Type B pancreatic cell (in vitro differentiated cells): ENCODE measurements at regions not wholly inside any gene's neighbourhood (a gene's known extent, or its start where the extent isn't known, plus 50 kb on each side); places are given as distances from the start of the nearest gene placed in this dataset.

Experiments used
- DNase-seq: peaks from one replicate; pipeline ENCODE4 v3.0.0; 2021; ENCODE audit warnings: mixed read lengths; ENCODE audit not compliant: unreplicated experiment; ENCODE audit errors: extremely low spot score
- H3K27ac Mint-ChIP-seq: 2 replicates; pipeline ENCODE4 v1.8.0; 2021; ENCODE audit warnings: mild to moderate bottlenecking, mixed read lengths
- H3K27me3 Mint-ChIP-seq: 2 replicates; pipeline ENCODE4 v1.8.0; 2021; ENCODE audit warnings: mixed read lengths
- H3K36me3 Mint-ChIP-seq: 2 replicates; pipeline ENCODE4 v1.8.0; 2021; ENCODE audit warnings: mixed read lengths
- H3K4me1 Mint-ChIP-seq: one replicate; pipeline ENCODE4 v1.8.0; 2021; ENCODE audit warnings: mixed read lengths; ENCODE audit not compliant: unreplicated experiment
- H3K4me3 Mint-ChIP-seq: 2 replicates; pipeline ENCODE4 v1.8.0; 2021; ENCODE audit warnings: mild to moderate bottlenecking, mixed read lengths
- H3K9me3 Mint-ChIP-seq: 2 replicates; pipeline ENCODE4 v1.8.0; 2021; ENCODE audit warnings: mixed read lengths
- CTCF ChIP-seq: fragments of 200-600 bp; sonication (generic); conservative IDR thresholded peaks from 2 replicates; pipeline ENCODE4 v1.5.0; 2021; ENCODE audit warnings: antibody characterized with exemption, mild to moderate bottlenecking

DNA sequence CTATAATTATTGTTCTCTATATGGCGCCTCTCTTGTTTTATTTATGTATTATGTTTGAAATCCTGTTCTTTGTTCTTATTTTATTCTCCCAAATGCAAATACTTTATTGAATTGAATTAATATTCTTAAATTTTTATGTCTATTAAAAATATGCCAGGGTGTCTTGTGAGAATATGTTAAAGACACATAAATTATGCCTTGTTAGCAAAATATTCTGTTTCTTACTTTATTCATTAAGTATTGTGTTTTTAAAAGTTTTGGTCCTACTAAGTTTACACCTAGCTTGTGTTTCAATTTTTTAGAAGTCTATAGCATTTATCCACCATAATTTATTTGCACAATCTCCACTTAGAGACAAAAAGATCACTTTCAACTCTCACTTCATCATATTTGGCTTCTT is 741.5 kb upstream of the SLC39A10 start:
- Mint-ChIP-seq H3K4me1 (no peaks in the 10 kb centered on the region), H3K27me3 (no peaks in the 10 kb centered on the region), H3K9me3 (peaks cover 4% of the 10 kb centered on the region), H3K27ac (no peak overlapping the region), H3K36me3 (no peaks in the 10 kb centered on the region), H3K4me3 (no peak overlapping the region)
- no peak for DNase-seq
- no peak for TF ChIP-seq CTCF

GRCh38 chr2:194907569-194907968 is 749.5 kb upstream of the SLC39A10 start:
- Mint-ChIP-seq H3K9me3 (no peaks in the 10 kb centered on the region), H3K36me3 (no peaks in the 10 kb centered on the region), H3K4me1 (no peaks in the 10 kb centered on the region), H3K4me3 (no peak overlapping the region), H3K27ac (no peak overlapping the region), H3K27me3 (peaks cover 3% of the 10 kb centered on the region)
- no peak for DNase-seq
- TF ChIP-seq CTCF, result no peak

DNA sequence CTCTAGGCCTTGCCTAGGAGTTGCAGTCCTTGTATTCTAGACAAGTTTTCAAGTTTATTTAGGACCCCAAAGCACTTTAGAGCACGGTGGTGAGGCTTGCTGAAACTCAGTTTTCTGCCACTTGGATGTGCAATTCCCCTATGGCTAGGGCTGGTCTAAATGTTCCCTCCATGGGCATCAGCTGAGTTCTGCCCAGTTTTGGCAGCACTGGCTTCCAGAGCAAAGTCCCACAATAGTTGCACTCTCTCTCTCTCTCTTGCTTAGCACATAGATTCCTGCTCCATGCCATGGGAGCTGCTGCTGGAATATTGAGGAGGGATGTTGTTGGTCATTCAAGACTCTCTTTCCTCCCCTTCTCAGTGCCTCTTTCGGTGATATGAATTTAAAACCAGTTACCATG is 760.2 kb upstream of the SLC39A10 start:
- TF ChIP-seq CTCF, result no peak
- no peak overlapping the region for H3K4me3 Mint-ChIP-seq
- no peak overlapping the region for H3K27ac Mint-ChIP-seq
- H3K4me1 Mint-ChIP-seq, result no peaks in the 10 kb centered on the region
- DNase-seq, result no peak
- H3K36me3 Mint-ChIP-seq, result no peaks in the 10 kb centered on the region
- no peaks in the 10 kb centered on the region for H3K9me3 Mint-ChIP-seq
- no peaks in the 10 kb centered on the region for H3K27me3 Mint-ChIP-seq

GRCh38 chr2:194883711-194884110 is 773.3 kb upstream of the SLC39A10 start:
- H3K4me3 Mint-ChIP-seq, result no peak overlapping the region
- no peaks in the 10 kb centered on the region for H3K27me3 Mint-ChIP-seq

DNA sequence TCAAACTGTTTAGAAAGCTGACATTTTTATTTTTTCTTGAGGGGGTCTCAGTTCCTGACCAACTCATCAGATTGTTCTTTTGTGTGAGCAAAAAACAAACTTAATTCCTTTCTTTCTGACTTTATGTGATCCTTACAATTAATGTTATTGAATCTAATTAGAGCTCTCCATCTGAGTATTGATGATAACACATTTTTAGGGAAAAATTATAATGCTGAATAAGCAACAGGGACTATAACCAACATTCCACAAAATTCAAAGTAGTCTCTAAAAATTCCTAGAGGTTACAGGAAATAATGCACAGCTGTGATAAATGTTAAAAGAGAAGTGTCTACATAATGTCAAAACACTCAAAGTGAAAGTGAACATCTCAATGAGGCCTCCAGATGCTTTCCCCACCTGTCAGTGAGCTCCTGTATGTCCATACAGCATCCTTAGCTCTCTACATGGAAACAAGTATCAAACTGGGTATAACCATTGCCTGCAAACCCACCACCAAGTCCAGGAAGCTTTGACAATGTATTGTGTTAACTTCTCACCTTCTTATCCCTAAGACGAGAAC is 786.0 kb upstream of the SLC39A10 start:
- TF ChIP-seq CTCF, result no peak

More at GRCh38 chr2:194883711-194884110, 773.3 kb upstream of the SLC39A10 start:
- no peak for DNase-seq
- Mint-ChIP-seq H3K36me3 (no peaks in the 10 kb centered on the region), H3K27ac (no peak overlapping the region), H3K9me3 (no peaks in the 10 kb centered on the region), H3K4me1 (no peaks in the 10 kb centered on the region)
- TF ChIP-seq CTCF, result no peak

DNA sequence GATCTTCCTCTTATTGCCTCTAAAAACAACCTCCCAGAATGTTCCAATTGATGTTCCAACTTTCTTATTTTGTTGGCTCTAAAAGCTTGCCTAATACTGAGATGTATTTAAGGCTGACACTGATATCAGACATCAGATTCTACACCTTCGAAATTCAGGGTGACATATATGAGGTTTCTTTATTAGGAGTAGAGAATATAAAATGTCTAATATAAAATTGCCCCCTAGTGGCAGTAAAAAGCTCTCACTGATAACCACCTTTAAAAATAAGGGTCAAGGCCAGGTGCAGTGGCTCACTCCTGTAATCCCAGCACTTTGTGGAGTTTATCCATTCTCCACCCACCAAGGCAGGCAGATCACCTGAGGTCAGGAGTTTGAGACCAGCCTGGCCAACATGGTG is 789.7 kb upstream of the SLC39A10 start:
- H3K27me3 Mint-ChIP-seq, result no peaks in the 10 kb centered on the region
- no peaks in the 10 kb centered on the region for H3K36me3 Mint-ChIP-seq
- no peak overlapping the region for H3K4me3 Mint-ChIP-seq
- peak; percentile 75 for TF ChIP-seq CTCF
- H3K4me1 Mint-ChIP-seq, result no peaks in the 10 kb centered on the region
- no peak overlapping the region for H3K27ac Mint-ChIP-seq
- DNase-seq, result no peak
- no peaks in the 10 kb centered on the region for H3K9me3 Mint-ChIP-seq

More for the DNA sequence above, 786.0 kb upstream of the SLC39A10 start:
- H3K27me3 Mint-ChIP-seq, result no peaks in the 10 kb centered on the region
- no peaks in the 10 kb centered on the region for H3K4me1 Mint-ChIP-seq
- H3K27ac Mint-ChIP-seq, result no peak overlapping the region
- H3K9me3 Mint-ChIP-seq, result no peaks in the 10 kb centered on the region
- no peak for DNase-seq
- no peak overlapping the region for H3K4me3 Mint-ChIP-seq
- no peaks in the 10 kb centered on the region for H3K36me3 Mint-ChIP-seq
